ENCODE measurements at regions not wholly inside any gene's neighbourhood (a gene's known extent, or its start where the extent isn't known, plus 50 kb on each side); places are given as distances from the start of the nearest gene placed in this dataset.
"Not testable (repeated sequence)": the region's sequence is repeated elsewhere in the genome, so short reads cannot be mapped to it uniquely, and the experiment has no call there.

DNA sequence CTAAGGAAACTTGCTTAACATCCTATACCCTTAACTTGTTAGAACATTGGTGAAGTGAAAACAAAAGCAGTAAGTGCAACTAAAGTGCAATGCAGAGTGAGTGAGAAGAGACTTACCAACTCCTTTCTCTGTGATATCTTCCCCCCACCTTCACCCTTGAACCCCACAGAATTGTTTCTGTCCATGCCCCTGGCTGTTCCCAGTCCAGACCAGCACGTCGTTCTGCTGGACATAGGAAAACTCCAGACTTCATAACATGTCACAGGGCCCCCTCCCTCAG lies 91.9 kb downstream of the DAD1 start:
- Histone ChIP-seq H3K36me3 (no peaks in the 10 kb centered on the region), H3K4me3 (no peak overlapping the region), H3K27me3 (0 out of 2 replicates have a peak, but pooled peaks cover 1% of the 10 kb centered on the region), H3K9me3 (no peaks in the 10 kb centered on the region)
- no peak for DNase-seq

DNA sequence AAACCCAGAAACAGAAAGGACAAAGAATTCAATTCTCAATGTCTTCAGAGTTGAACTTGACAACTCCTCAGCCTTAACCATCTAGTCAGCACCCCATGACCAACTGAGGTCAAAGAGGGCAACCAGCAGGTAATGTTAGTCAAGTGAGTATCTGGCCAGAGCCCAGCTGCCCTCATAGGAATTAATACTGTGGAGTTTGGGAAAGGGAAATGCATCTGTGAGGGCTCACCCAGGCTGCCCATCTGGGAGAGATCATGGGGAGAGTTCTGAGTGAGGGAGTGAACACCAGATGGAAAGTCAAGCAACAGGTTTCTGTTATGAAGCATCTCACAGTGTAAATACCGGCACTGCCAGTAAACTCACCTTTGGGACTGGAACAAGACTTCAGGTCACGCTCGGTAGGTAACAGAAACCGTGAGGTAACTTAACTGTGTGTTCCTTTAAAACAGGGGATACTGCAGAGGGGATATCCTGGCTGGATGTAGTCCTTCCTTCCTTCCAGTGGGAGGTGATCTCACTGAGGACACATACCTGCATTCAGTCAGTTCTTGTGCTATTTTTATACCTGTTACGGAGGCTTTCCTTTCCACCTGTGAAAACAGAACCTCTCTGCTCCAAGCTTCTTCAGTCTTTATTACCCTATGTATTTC lies 94.4 kb downstream of the DAD1 start:
- Histone ChIP-seq H3K27me3 (peaks cover 8% of the 10 kb centered on the region; the same call in 1 of the 2 replicates), H3K9me3 (no peaks in the 10 kb centered on the region), H3K36me3 (no peaks in the 10 kb centered on the region), H3K4me3 (no peak overlapping the region)
- no peak for DNase-seq

DNA sequence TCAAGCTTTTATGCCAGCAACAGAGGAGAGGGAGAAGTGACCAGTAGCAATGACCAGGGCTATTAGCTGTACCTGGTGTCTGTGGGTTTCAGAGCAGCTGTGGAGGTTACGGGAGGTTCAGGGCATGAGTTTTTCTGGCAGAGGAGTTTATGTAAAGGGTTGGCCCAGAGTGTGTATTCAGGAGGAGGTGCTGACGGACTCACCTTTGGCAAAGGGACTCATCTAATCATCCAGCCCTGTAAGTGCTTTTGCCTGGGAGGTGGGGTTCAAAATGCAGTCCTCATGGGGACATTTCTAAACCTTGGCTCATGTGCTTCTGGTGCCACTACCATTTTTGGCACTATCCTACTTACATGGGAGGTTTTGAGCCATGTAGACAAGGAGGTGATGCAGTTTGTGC lies 95.3 kb downstream of the DAD1 start:
- Histone ChIP-seq H3K4me3 (no peak overlapping the region), H3K27me3 (peaks cover 8% of the 10 kb centered on the region; the same call in 1 of the 2 replicates), H3K9me3 (no peaks in the 10 kb centered on the region), H3K36me3 (no peaks in the 10 kb centered on the region)
- no peak for DNase-seq

DNA sequence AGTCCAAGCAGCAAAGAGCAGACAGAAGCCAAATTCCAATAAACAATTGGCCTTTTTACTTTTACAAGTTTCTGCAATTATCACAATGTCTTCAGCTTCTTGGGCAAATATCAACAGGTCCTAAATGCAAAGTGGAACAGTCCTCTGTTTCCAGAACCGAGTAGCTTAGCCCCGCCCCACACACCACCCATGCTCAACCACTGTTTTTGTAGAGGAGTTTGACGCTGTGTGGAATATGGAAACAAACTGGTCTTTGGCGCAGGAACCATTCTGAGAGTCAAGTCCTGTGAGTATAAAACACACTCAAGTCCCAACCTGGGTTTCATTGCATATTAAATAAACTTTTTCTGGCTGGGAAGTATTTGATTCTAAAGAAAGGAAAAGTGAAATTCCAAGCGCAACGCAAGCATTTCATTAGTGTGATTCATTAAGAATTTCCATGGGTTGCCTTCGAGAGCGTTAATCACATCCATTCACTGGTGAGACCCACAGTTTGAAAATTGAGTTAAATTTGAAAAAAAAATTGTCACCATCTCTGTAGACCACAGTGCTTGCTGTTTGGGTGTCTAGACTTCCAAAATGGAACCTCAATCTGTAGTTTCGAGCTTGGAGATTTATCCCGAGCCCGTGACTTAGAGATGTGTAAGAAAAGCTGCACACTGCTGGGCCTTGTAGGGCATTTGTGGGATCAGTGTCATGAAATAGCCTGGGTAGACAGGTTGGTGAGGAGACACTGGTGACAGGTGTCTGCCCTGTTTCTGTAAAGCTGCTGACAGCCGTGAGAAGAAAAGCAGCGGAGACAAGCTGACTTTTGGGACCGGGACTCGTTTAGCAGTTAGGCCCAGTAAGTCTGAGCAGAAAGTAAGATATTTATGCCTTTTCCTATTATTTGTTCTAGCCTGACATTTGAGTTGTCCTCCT lies 96.1 kb downstream of the DAD1 start:
- H3K27me3 ChIP-seq, result peaks cover 8% of the 10 kb centered on the region; the same call in 1 of the 2 replicates
- no peaks in the 10 kb centered on the region for H3K36me3 ChIP-seq
- no peak overlapping the region for H3K4me3 ChIP-seq
- no peaks in the 10 kb centered on the region for H3K9me3 ChIP-seq
- DNase-seq, result no peak

DNA sequence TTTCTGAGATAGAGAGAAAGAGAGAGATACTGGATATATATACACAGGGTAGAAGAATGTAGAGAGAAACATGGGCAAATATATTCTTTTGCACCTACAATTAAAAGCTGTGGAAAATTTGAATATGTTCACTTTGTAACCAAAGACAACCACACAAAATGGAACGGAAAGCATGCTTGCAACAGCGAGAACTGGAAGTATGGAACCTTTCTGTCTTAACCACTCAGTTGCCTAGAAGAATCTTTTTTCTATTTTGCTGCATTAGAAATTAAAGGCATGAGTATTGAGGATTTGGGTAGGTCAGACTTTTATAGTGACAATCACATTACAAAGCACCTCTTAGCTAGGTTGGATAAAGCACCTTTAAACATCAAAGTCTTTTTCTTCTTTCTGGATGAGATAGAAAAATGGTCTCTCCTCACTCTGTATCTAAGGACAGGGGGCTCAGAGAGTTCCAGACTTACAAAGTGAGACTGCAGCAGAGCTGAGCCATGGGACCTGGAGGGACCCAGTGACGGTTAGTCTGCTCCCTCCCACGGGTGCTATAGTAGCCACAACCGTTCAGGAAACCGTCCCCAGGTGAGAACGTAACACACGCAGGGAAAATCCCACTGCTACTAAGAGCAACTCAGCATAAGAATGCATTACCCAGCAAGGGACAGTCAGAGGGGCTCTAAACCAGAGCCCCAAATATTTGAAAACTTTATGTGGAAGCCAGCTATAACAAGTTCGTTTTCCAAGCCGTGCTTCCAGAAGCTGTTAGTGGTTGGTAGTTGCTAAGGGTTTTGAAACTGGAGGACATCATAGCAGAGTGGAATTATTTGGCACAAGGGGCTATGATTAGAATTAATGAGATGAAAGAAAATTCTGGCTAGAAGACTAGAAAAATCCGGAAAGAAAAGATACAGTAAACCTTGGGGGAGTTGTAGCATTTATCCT lies 97.1 kb downstream of the DAD1 start:
- no peak for DNase-seq
- H3K4me3 ChIP-seq, result no peak overlapping the region
- H3K27me3 ChIP-seq, result peaks cover 8% of the 10 kb centered on the region; the same call in 1 of the 2 replicates
- no peaks in the 10 kb centered on the region for H3K9me3 ChIP-seq
- H3K36me3 ChIP-seq, result no peaks in the 10 kb centered on the region

DNA sequence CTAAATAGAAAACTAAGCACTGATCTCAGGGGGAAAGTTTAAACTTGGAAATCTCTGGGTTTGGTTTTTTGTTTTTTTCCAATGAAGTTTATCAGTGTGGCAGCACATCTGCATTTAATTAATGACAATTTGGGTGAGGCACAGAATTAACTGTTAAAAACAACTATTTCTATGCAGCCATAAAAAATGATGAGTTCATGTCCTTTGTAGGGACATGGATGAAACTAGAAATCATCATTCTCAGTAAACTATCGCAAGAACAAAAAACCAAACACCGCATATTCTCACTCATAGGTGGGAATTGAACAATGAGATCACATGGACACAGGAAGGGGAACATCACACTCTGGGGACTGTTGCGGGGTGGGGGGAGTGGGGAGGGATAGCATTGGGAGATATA lies 98.0 kb downstream of the DAD1 start:
- not testable (repeated sequence) for H3K4me3 ChIP-seq, H3K9me3 ChIP-seq, DNase-seq, H3K36me3 ChIP-seq
- peaks cover 11% of the 10 kb centered on the region; the same call in 1 of the 2 replicates for H3K27me3 ChIP-seq

DNA sequence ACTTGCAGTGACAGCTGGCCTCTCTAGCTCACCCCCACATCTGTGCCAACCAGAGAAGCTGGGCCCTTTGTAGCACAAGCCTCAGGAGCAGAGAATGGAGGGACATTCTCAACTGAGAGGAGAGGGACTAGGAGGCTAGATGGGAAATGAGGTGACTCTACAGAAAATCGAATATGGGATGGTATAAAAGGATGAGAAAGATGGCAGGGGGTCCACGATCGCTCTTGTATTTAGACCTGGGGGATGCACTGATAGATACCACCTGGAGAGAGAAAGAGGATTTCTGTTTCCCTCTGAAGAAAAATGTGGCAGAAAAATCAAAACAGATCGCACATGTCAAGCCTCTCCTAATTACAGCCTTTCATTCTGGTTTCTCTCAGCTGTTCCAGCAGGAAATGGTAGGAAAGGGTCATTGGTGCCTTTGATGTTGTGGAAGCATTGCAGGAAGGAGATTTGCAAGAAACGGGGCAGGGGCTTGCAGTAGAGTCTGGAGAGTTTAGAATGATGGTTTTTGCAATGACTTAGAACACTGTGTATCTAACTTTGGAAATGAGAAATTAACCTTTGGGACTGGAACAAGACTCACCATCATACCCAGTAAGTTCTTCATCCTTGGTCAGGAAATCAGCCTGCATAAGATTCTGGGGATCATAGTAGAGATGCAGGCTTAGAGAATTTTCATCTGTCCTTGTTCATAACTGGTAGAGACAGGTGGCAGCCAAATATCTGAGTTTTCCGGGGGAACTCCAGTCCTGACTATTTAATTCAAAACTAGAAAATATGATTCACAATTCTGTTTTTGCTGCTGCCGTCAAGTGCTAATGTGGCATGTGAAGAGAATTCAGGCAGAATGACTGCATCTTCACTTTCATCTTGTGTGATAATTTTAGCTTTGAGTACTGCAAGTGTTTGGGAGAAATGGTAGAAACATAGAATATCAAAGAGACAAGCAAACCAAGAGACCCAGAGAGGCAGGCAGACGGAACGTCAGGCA lies 98.8 kb downstream of the DAD1 start:
- no peaks in the 10 kb centered on the region for H3K36me3 ChIP-seq
- DNase-seq, result no peak
- H3K27me3 ChIP-seq, result peaks cover 11% of the 10 kb centered on the region; the same call in 1 of the 2 replicates
- H3K9me3 ChIP-seq, result no peaks in the 10 kb centered on the region
- no peak overlapping the region for H3K4me3 ChIP-seq

DNA sequence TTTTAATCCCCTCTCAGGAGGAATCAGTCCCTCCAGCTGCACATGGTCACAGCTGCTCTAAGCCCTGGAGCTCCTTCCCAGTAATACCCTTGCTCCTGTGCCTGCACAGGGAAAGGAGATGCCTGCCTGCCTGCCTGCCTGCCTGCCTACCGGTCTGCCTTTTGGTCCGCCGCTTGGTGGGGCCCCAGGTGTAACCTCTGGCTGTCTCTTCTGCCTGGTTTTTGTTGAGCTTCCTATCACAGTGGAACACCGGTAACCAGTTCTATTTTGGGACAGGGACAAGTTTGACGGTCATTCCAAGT lies 99.8 kb downstream of the DAD1 start:
- peaks cover 11% of the 10 kb centered on the region; the same call in 1 of the 2 replicates for H3K27me3 ChIP-seq
- no peaks in the 10 kb centered on the region for H3K36me3 ChIP-seq
- no peak overlapping the region for H3K4me3 ChIP-seq
- DNase-seq, result no peak
- H3K9me3 ChIP-seq, result no peaks in the 10 kb centered on the region

DNA sequence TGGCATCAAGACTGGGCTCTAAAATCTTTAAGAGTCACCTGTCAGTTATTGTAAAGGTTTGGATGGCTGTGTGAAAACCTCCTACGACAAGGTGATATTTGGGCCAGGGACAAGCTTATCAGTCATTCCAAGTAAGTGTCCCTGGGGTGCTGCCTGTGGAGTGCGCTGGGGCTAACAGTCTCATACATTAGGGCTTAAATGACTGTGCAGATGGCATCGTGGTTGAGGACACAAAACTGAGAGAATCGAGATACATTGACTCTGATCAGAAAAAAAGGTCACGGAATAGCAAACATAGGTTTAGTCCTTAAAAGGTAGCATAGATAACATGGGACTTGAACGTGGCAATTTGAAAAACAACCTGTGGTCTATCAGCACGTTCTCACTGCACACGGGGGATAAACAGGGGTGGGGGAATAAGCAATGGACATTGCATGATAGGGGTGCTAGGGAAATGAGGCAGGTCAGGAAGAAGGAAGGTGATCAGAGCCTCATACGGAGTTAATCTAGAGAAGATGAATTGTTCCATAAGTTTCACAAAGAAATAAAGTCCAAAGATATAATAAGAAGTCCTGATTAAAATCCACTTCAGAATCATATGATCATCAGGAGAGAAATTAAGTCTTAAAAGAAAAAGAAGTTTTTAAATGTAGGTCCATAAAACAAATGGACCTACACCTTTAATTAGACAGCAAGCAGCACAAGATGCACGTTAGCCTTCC lies 100.3 kb downstream of the DAD1 start:
- H3K27me3 ChIP-seq, result peaks cover 11% of the 10 kb centered on the region; the same call in 1 of the 2 replicates
- no peak overlapping the region for H3K4me3 ChIP-seq
- DNase-seq, result no peak
- H3K9me3 ChIP-seq, result no peaks in the 10 kb centered on the region
- H3K36me3 ChIP-seq, result no peaks in the 10 kb centered on the region

DNA sequence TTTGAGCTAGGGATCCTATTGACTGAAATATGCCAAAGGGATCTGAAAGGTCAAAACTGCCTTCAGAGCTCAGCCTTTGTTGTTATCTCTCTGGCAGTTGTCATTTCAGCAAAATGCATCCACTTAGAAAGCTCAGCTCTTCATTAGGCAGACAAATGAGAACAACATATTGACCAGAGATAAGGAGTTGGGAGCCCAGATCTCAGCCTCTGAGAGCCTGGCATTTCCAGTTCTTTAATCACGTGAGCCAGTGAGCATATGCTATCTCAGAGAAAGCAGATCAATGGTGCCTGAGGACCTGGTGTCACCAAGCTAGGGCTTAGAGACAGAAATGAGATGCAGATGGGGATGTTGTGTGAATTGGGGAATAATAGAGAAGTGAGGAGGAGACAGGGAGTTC lies 101.1 kb downstream of the DAD1 start:
- H3K27me3 ChIP-seq, result peaks cover 12% of the 10 kb centered on the region; the same call in 1 of the 2 replicates
- H3K36me3 ChIP-seq, result no peaks in the 10 kb centered on the region
- no peaks in the 10 kb centered on the region for H3K9me3 ChIP-seq
- DNase-seq, result no peak
- no peak overlapping the region for H3K4me3 ChIP-seq

DNA sequence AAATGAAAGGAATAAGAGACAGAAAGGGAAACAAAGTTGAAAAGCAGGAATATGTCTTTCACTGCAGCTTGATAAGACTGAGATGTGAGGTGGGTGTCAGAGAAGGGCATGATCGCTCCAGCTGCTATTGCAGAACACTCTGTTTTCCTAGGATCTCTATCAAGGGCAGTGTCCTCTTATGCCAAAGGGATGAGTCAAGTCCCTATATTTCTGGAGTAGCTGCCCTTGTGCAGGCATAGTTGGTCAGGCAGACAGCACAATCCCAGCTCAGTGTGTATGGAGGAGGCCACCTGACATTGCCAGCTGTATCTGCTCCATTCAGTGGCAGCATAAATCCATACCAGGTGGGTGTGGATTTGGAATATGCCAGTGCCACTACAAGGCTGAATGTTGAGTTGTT lies 101.6 kb downstream of the DAD1 start:
- no peak for DNase-seq
- Histone ChIP-seq H3K9me3 (no peaks in the 10 kb centered on the region), H3K36me3 (no peaks in the 10 kb centered on the region), H3K27me3 (peaks cover 14% of the 10 kb centered on the region; the same call in 1 of the 2 replicates), H3K4me3 (no peak overlapping the region)

DNA sequence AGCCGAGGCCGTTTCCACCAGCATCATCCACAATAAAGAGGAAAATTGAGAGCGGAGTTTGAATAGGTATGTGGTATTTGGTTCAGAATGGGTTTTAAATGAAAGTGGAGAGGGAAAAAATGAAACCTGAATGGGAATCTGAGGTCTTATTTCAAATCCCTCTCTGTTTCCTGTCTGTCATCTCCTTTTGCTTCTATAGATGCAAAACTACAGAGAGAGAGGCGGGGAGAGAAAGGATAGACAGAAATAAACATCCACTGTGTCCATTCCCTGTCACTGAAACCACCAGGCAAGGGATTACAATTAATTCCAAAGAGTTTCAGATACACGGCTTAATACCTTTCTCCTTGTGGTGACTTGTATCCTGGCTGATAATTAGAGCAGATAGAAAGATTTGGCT lies 102.3 kb downstream of the DAD1 start:
- Histone ChIP-seq H3K4me3 (no peak overlapping the region), H3K36me3 (no peaks in the 10 kb centered on the region), H3K27me3 (peaks cover 9% of the 10 kb centered on the region; the same call in 1 of the 2 replicates), H3K9me3 (no peaks in the 10 kb centered on the region)
- no peak for DNase-seq

DNA sequence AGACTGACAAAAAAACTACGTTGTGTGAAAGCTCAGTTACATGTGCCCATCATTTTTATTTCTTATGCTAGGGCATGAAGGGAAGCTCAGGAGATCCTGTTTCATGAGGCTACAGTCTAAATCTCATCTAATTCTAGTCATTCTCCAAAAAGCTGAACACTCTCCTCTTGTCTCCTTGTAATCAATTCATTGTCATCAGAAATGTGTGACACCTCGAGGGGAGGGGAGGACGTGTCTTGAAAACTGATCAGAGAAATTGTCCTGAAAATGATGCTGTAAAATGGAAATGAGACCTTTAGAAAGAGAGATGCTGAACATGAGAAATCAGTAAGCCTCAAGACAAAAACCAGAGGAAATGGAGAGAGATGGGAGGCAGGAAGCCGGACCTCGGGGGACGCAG lies 103.4 kb downstream of the DAD1 start:
- no peak for DNase-seq
- Histone ChIP-seq H3K27me3 (peaks cover 8% of the 10 kb centered on the region; the same call in 1 of the 2 replicates), H3K9me3 (no peaks in the 10 kb centered on the region), H3K4me3 (no peak overlapping the region), H3K36me3 (no peaks in the 10 kb centered on the region)

DNA sequence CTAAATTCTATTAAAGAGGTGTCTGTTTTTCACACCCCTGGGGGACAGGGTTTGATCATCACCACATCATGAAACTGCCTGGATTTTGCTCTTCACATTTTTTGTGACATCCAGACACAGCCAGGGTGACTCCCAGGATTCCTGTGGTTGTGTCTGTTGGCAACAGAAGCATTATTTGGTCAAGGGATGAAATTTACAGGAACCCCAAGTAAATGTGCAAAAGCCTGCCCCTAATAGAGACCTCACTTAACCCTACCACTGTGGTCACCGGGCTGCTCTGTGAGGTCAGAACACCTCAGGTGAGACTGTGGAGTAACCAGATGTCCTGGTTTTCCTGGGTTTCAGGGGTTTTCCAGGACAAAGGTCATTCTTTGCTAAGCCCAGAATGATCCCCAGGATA lies 103.8 kb downstream of the DAD1 start:
- Histone ChIP-seq H3K9me3 (no peaks in the 10 kb centered on the region), H3K4me3 (no peak overlapping the region), H3K27me3 (peaks cover 8% of the 10 kb centered on the region; the same call in 1 of the 2 replicates), H3K36me3 (no peaks in the 10 kb centered on the region)
- DNase-seq, result no peak

DNA sequence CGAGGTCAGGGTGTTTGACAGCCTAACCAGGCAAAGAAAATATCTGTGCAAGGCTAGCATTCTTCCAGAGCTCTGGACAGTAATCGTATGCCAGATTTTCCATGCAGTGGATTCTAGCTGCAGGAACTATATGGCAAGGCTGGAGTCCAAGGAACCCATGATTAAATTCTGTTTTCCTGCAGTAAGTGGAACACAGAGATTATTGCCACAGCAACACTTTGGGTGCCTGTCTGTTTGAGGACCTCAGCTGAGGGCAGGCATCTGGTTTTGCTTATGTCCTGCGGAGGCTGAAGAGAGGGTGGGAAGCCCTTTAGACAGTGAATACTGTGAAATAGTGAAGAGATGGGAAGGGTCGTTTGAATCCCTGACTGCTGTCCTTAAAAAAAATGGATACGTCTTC lies 104.4 kb downstream of the DAD1 start:
- peaks cover 8% of the 10 kb centered on the region; the same call in 1 of the 2 replicates for H3K27me3 ChIP-seq

More for the DNA sequence above, 104.4 kb downstream of the DAD1 start:
- Histone ChIP-seq H3K4me3 (no peak overlapping the region), H3K9me3 (no peaks in the 10 kb centered on the region), H3K36me3 (no peaks in the 10 kb centered on the region)
- no peak for DNase-seq
